HG03159 (cell line): ENCODE measurements at regions not wholly inside any gene's neighbourhood (a gene's known extent, or its start where the extent isn't known, plus 50 kb on each side); places are given as distances from the start of the nearest gene placed in this dataset.
"Not testable (repeated sequence)": the region's sequence is repeated elsewhere in the genome, so short reads cannot be mapped to it uniquely, and the experiment has no call there.

Experiments used
- ATAC-seq: cut with Tn5 transposase; IDR thresholded peaks from one replicate; pipeline ENCODE4 v1.9.1; 2021; ENCODE audit warnings: mild to moderate bottlenecking, moderate library complexity; ENCODE audit not compliant: unreplicated experiment

- ATAC-seq, result no peak
Observed at GRCh38 chr12:58301730-58302122, 360.4 kb downstream of the ATP23 start.

DNA sequence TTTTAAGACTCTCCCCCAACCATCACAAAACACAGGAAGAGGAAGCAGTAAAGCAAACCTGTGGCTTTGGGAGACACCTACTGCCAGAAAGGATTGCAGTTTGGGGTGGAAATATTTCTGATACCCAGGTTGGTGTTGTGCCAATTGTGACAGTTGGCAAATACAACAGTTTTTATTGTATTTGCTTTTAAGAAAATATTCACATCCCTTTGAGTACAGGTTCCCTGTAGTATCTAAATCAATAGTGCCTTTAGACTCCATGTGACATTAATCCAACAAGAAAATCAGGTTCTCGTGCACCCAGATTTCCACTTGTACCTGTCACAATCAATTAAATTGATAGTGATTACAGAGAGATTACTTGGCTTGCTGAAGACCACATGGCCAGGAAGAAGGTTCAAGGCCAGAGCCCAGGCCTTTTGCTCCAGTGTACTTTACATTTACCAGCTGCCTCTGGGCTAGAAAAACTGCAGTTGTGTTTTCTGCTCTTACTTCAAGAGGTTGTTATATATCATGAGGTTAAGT lies 361.2 kb downstream of the ATP23 start:
- no peak for ATAC-seq

- ATAC-seq, result no peak
Observed at GRCh38 chr12:58306266-58307000, 365.1 kb downstream of the ATP23 start.

GRCh38 chr12:58309806-58310205 lies 368.4 kb downstream of the ATP23 start:
- ATAC-seq, result no peak

DNA sequence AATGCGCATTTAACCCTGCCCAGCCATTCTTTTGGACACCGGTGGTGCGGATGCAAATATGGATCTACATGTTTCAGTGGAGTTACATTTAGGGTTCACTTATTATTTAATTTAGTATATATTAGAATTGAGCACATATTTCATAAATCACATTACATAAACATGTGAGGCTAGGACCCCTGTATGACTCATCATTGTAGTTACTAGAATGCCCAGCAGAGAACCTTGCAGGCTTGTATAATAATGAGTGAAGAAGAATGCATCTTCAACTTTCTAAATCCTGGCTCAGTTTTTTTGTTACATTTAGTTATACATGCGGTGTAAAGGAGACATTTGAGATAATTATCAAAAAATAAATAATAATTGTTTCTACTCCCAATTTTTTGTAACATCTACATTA lies 369.0 kb downstream of the ATP23 start:
- ATAC-seq, result no peak

- ATAC-seq, result peak; percentile 58
Observed at GRCh38 chr12:58310809-58311622, 369.6 kb downstream of the ATP23 start.

GRCh38 chr12:58313091-58313855 lies 371.9 kb downstream of the ATP23 start:
- no peak for ATAC-seq

GRCh38 chr12:58314610-58315009 lies 373.2 kb downstream of the ATP23 start:
- ATAC-seq, result no peak

DNA sequence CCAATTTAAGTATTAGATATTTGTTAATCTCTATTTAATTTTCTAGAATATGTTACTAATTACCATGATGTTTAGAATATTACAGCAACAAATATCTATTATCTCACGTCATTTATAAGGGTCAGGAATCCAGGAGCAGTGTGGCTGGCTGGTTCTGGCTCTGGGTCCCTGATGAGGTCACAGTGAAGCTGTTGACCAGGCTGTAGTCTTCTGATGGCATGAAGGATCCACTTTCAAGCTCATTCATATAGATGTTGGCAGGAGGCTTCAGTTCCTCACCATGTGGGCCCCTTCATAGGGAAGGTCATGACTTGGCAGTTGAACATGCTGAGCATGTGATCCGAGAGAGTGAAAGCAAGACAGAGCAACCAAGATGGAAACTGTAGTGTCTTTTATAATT lies 375.6 kb downstream of the ATP23 start:
- ATAC-seq, result no peak

GRCh38 chr12:58321414-58321813 lies 380.0 kb downstream of the ATP23 start:
- peak; percentile 84 for ATAC-seq

DNA sequence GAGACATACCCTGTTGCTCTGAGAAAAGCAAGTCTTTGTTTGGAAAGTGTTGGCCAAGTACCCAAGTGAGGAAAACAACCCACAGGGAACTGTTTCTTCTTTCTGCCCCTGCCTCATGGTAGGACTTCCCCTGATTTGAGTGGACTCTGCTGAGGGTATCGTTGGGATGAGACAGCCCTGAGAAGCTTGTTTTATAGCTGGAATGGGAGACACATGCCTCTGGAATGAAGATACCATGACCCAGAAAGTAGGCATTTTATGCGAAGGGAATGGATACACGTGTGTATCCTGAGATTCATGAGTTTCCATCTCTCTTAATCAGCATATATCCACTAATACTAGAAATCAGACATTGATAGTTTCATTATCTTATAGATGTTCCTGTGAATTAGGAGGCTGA lies 382.3 kb downstream of the ATP23 start:
- ATAC-seq, result no peak

DNA sequence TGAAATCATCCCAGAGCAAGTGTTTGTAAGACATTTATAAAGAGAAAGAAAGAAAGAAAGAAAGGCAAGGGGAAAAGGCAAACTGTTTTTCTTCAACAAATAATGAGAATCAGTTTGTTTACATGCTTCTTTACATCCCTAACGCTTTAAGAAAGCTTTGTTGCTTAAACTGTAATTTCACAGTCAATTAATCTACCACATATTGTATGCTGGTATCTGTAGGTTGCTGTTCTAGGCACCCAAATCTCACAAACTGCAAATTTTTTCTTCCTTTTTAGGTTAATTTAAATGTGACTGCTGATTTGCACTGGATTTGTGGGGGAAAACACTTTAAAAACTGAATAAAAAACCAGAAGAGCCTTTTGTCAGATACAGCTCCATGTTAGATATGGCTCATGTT lies 384.2 kb downstream of the ATP23 start:
- no peak for ATAC-seq

GRCh38 chr12:58326534-58326933 lies 385.2 kb downstream of the ATP23 start:
- no peak for ATAC-seq

DNA sequence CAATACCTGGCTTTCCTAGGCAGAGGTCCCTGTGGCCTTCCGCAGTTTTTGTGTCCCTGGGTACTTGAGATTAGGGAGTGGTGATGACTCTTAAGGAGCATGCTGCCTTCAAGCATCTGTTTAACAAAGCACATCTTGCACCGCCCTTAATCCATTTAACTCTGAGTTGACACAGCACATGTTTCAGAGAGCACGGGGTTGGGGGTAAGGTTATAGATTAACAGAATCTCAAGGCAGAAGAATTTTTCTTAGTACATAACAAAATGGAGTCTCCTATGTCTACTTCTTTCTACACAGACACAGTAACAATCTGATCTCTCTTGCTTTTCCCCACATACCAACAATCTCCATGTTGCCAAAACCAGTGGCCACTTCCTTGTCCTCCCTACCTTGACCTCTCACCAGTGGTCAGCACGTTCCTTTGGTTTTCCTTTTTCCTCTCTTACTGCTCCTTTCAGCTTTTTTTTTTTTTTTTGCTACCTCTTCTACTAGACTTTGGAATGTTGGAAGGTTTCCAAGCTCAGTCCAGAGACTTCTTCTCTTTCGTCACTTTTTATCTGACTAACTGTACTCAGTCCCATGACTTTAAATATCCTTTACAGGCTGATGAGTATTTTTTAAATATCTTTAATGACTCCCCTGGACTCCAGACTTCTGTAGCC lies 395.3 kb downstream of the ATP23 start:
- ATAC-seq, result not testable (repeated sequence)

DNA sequence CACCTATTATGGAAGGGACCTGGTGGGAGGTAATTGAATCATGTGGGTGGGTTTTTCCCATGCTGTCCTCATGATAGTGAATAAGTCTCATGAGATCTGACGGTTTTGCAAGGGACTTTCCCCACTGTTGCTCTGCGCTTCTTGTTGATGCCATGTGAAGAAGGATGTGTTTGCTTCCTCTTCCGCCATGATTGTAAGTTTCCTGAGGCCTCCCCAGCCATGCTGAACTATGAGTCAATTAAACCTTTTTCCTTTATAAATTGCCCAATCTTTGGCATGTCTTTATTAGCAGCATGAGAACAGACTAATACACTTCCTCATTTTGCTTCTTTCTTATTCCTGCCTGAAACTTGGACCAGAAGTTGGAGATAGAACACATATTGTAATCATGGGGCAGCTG lies 396.2 kb downstream of the ATP23 start:
- not testable (repeated sequence) for ATAC-seq

DNA sequence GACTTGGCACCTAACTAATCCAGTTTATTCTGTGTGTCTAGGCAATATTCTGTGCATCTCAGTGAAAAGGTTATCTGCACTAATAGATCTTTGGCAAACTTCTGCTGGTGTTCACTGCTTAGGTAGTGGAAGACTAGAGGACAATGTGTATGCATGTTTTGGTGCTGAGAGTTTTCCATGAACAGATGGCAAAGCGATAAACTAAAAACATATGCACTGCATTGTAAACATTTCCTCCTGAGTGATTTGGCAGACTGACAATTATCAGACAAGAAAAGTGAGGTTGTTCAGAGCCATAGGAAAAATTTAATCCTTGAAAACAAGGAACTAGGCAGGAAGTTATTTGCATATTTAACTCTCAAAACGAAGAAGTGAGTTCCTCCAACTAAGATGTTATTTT lies 400.4 kb downstream of the ATP23 start:
- no peak for ATAC-seq

DNA sequence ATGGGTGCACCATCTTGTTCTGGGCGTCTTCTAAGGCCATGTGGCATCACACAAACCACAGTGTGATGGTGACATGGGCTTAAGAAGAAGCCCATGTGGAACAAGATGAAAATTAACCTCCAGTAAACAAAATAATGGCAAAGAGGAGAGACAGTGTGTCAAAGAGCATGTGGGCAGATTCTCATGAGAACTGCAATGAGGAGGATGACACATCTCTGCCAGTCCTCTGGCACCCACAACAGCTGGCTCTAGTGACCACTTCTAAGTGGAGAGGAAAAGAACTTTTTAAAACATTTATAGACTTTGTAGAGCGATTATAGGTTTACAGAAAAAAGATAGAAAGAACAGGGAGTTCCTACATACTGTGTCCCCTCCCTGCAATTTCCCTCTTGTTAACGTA lies 401.4 kb downstream of the ATP23 start:
- no peak for ATAC-seq

DNA sequence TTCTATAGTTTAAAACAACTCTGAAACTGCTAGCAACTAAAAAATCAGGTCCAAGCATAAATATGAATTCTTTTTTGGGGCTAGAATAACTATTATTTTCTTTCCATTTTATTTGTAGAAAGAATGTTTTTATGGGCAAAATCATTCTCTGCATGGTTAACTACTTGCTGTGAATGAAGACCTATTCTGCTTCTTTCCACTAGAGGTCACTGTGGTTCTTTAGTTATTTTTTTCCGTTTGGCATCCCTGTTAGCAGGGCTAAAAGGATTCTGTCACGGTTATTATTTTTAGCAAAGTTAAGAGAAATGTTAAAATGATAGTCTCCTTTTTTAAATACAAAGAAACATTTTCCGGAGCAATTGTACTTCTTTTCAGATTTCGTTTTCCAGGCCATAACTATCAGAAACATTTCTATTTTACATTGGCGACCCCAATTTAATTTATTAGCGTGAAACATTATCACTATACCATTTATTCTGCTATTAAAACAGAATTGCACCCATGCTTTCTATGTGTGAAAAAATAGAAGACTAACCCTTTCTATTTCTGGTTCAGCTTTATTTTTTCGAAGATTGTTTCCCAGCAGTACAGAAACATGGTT lies 404.8 kb downstream of the ATP23 start:
- peak; percentile 78 for ATAC-seq

DNA sequence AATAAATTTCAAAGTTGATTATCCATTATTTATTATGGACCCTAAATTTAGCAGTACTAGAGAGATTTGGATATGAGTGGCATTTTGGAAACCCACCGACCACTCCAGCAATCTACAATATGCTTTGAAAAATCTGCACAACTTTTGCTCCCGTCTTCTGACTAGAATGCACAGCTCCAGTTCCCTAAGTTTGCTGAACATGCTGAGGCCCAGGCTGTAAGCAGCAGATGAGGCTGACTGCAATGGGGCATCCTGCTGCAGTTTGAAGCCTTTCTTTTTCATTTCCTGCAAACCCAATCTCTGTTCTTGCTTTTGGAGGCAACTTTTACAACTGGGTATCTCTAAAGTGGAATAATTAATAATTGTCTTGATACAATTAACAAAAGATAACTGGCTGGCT lies 405.8 kb downstream of the ATP23 start:
- ATAC-seq, result no peak

- no peak for ATAC-seq
Observed at GRCh38 chr12:58347691-58348090, 406.3 kb downstream of the ATP23 start.
